ENCODE measurements at regions not wholly inside any gene's neighbourhood (a gene's known extent, or its start where the extent isn't known, plus 50 kb on each side); places are given as distances from the start of the nearest gene placed in this dataset.

GRCh38 chr6:22036699-22037098, 260.1 kb downstream of the PRL start:
- DNase-seq, result no peak

- DNase-seq, result no peak
Measured at GRCh38 chr6:22041797-22042480, 254.9 kb downstream of the PRL start.

- no peak for DNase-seq
Measured at GRCh38 chr6:22042706-22043105, 254.1 kb downstream of the PRL start.

- no peak for DNase-seq
Measured at GRCh38 chr6:22043284-22043962, 253.4 kb downstream of the PRL start.

GRCh38 chr6:22045261-22045912, 251.4 kb downstream of the PRL start:
- DNase-seq, result no peak

GRCh38 chr6:22049002-22049401, 247.8 kb downstream of the PRL start:
- no peak for DNase-seq

- no peak for DNase-seq
Measured at GRCh38 chr6:22053391-22053997, 243.3 kb downstream of the PRL start.

GRCh38 chr6:22056398-22056797, 240.4 kb downstream of the PRL start:
- DNase-seq, result no peak

- no peak for DNase-seq
Measured at GRCh38 chr6:22057962-22058361, 238.9 kb downstream of the PRL start.

GRCh38 chr6:22059126-22059525, 237.7 kb downstream of the PRL start:
- DNase-seq, result no peak

- no peak for DNase-seq
Measured at GRCh38 chr6:22059946-22060345, 236.9 kb downstream of the PRL start.

GRCh38 chr6:22062807-22063408, 233.9 kb downstream of the PRL start:
- no peak for DNase-seq

GRCh38 chr6:22064558-22064957, 232.3 kb downstream of the PRL start:
- no peak for DNase-seq

- DNase-seq, result no peak
Measured at GRCh38 chr6:22067122-22067521, 229.7 kb downstream of the PRL start.

GRCh38 chr6:22067671-22068070, 229.2 kb downstream of the PRL start:
- DNase-seq, result no peak

- no peak for DNase-seq
Measured at GRCh38 chr6:22068561-22069305, 228.1 kb downstream of the PRL start.

GRCh38 chr6:22069306-22069800, 227.5 kb downstream of the PRL start:
- DNase-seq, result no peak

- DNase-seq, result no peak
Measured at GRCh38 chr6:22071270-22072041, 225.4 kb downstream of the PRL start.

GRCh38 chr6:22072949-22073348, 223.9 kb downstream of the PRL start:
- DNase-seq, result peak; percentile 57

- DNase-seq, result peak; percentile 38
Measured at GRCh38 chr6:22073516-22074198, 223.2 kb downstream of the PRL start.

- DNase-seq, result no peak
Measured at GRCh38 chr6:22078288-22078687, 218.5 kb downstream of the PRL start.

Measured in GF-D8 (cell line).